HL-60/S4 (cell line): ENCODE measurements at regions not wholly inside any gene's neighbourhood (a gene's known extent, or its start where the extent isn't known, plus 50 kb on each side); places are given as distances from the start of the nearest gene placed in this dataset.
"Not testable (repeated sequence)": the region's sequence is repeated elsewhere in the genome, so short reads cannot be mapped to it uniquely, and the experiment has no call there.

Experiments used
- in situ Hi-C: fragments of 300-500 bp; cut with MboI; formaldehyde crosslinking; loops from 2 replicates; pipeline ENCODE4 v1.14.3; 2022; ENCODE audit warnings: low sequenced_read_pairs

DNA sequence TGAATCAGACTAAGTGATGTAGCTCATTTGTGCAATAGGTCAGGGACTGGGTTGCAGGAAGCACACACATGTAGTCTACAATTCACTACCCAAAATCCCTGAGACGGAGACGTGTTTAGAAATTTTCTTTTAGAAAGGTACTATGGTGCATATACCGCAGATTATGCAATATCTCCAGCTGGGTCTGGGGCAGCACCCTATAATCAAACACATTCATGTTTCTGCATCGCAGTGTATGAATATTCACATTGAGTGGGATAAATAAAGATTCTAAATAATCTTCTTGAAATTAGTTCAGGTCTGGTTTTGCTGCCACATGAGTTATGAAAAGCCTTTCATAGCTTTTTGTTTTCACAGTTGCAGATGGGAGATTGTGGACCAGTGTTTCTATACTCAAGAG, 395.7 kb upstream of the FANCL start:
- in situ Hi-C loops = no loop called here

DNA sequence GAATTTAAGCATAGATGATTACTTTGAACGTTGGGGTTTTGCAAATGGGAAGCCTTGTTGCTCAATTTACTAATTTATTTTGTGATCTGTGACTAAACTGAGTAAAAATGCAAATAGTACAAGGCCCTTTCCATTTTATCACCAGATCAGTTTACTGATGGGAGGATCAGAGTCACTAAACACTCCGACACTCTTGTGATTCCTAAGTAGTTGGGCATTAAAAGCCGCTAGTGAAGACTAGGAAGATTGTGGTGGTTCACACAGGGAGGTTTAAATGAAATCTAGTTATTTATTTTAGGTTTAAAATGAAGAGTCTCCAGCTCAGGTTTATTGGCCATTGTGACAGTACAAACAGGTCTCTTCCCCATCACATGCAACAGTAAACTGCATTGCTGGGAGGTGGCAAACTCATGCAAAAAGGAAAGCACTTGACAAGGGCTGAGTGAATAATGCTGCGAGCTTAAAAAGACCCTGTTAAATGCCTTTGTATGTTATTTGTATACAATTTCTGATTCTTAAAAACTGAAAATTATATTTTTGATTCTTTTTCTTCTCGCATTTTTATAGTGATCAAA, 394.8 kb upstream of the FANCL start:
- in situ Hi-C loops = no loop called here

GRCh38 chr2:58634653-58635370, 393.7 kb upstream of the FANCL start:
- in situ Hi-C loops = no loop called here

GRCh38 chr2:58633613-58634365, 392.7 kb upstream of the FANCL start:
- in situ Hi-C loops = no loop called here

DNA sequence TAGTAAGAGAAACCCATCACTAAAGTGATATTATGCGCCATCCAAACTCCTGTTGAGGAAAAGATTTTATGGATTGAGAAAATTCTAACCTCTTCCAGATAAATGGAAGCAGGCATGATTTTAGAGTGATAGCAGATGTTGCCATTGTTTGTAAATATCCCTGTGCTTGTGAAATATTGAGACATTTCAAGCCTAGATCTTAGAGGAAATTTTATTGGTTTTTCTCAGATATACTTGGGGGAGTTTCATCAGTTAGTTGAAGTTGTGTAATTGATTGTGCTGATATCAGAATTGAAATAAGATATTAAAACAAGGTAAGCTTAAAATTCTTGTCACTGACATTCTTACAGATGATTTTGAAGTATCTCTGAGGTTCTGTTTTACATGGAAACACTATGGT, 390.9 kb upstream of the FANCL start:
- in situ Hi-C loops = no loop called here

DNA sequence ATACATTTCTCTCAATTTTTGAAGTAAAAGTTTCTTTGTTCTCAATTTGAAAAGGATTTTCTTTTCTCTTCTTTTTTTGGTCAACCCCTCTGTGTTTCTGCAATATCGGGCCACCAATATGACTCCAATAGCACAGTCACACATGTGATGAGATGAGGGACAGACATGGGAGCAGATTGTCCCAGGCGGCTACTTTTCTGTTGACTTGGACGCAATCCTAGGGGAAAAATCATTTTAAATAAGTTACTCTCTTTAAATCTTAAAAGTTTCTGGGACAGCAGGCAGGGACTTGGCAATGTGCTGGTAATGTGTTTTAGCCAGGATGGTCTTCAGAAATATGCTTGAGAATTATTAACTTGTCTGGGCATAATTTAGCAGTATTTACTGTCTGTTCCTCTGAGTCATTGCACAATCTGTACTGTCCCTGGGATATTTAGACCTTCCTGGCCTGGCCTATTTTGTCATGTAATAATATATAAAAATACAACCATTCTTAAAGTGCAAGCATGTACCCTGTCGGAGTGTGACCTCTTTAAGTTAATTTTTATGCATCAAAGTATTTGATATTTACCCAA, 388.5 kb upstream of the FANCL start:
- in situ Hi-C loops = no loop called here

GRCh38 chr2:58620896-58621295, 379.8 kb upstream of the FANCL start:
- in situ Hi-C loops = no loop called here

- in situ Hi-C loops = no loop called here
Observed at GRCh38 chr2:58620093-58620492, 379.0 kb upstream of the FANCL start.

- in situ Hi-C loops = no loop called here
Observed at GRCh38 chr2:58616961-58617360, 375.8 kb upstream of the FANCL start.

DNA sequence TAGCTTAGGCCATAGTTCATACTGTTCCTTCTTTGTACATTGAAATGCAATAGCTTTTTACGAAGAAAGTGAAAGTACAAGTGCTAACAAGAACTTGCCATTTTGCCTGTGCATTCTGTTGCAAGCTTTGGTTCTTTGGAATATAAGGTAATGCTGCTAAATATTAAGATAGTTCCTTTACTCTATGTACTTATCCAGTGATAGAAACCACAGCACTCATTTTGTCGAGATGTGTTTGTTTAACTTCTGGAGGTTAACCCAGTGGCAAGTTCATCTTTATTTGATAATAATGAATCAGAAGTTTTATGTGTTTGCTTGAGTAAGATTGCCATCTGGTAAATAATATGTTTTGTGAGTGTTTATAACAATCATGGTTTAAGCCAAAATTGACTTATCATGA, 373.1 kb upstream of the FANCL start:
- in situ Hi-C loops = no loop called here

DNA sequence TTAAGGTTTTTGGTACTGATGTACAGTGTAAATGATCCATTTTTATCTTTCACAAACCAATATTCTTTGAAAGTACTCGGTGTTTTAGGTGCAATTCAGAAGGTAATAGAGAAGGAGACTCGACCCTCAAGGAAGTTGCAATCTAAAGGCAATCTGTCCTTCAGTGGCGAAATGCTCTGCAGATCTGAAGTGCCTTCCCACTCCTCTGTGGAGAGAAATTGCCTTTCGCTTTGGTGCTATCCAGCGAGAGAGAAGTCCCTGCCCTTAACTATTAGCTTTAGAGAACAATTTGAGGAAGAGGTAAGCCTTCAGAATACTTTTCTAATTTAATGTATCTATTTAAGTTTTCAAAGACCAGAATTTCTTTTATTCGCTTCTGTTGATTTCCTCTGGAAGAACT, 371.8 kb upstream of the FANCL start:
- in situ Hi-C loops = no loop called here

GRCh38 chr2:58609326-58609725, 368.2 kb upstream of the FANCL start:
- in situ Hi-C loops = no loop called here

- in situ Hi-C loops = no loop called here
Observed at GRCh38 chr2:58608146-58608545, 367.0 kb upstream of the FANCL start.

GRCh38 chr2:58607448-58607847, 366.3 kb upstream of the FANCL start:
- in situ Hi-C loops = no loop called here

GRCh38 chr2:58606799-58607198, 365.7 kb upstream of the FANCL start:
- in situ Hi-C loops = no loop called here

- in situ Hi-C loops = no loop called here
Observed at GRCh38 chr2:58604096-58604495, 363.0 kb upstream of the FANCL start.

DNA sequence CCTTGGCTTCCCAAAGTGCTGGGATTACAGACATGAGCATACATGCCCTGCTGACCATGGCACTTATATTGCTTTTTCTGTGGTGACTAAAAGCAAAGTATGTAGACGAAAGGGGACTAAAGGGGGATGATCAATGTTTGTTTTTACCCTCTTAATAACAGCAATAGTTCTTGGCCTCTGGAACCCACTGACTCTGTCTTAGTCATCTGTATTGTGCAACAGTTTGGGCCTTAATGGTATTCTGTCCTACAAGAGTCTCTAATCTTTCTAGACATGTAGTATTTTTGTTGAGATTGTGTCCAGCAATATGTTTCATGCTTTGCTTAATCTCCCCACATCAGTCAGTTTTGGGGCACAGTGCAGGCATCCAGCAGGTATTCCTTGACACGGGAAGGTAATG, 359.9 kb upstream of the FANCL start:
- in situ Hi-C loops = no loop called here

DNA sequence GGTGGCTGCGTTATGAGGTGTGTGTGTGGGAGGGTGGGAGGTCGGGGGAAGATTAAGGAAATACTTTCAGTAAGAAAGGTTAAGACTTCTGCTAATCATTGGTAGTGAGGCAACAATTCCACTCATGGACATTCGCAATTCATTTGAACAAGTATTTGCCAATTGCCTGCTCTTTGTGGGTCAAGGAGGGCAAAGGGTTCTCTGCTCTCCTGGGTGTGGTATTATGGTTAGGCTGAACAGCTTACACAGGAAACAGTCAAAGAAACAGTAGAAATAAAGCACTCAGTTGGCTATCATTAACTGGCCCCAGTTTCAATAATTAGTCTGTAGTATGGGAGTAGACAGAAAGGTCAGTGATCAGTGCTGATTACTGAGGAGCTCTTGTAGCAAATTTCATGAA, 357.0 kb upstream of the FANCL start:
- in situ Hi-C loops = no loop called here

DNA sequence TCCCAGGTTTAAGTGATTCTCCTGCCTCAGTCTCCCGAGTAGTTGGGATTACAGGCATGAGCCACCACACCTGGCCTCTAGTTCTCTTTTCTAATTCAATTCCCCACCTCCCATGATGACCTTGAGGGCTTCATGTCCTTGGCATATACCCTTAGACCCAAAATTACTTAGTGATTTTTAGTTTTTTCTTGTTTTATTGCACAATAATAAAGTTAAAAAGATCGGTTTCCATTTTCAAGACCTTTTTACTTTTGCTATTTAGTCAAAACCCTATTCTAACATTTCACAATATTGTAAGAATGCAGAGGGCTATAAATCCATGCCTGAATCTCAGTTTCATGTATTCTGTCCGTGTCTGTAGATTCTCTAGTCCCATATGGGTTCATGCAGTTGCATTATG, 354.6 kb upstream of the FANCL start:
- in situ Hi-C loops = no loop called here

- in situ Hi-C loops = no loop called here
Observed at GRCh38 chr2:58594762-58595161, 353.6 kb upstream of the FANCL start.

DNA sequence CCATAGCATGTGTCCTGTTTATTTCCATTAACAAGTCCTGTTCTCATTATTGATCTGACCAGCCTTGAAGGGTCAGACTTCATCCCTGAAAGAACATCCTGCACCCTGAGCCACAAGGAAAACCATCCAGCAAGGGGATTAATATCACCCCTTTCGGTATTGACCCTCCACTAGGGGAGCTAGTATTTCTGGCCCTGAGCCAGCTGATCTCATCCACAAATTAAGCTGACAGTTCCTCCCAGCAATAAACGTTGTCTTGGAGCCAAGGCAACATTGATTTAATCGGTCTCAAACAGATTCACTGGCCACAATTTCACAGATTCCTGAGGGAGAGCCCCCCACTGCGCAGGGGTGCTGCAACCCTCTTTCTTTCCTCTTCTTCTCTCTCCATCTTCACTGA, 353.1 kb upstream of the FANCL start:
- in situ Hi-C loops = no loop called here

GRCh38 chr2:58586178-58586577, 345.1 kb upstream of the FANCL start:
- in situ Hi-C loops = not testable (repeated sequence)
